OCI-LY3 (cell line): ENCODE measurements at regions not wholly inside any gene's neighbourhood (a gene's known extent, or its start where the extent isn't known, plus 50 kb on each side); places are given as distances from the start of the nearest gene placed in this dataset.

ENCODE experiments used
- CTCF ChIP-seq: fragments of 200-600, 300-600 bp; sonication (generic); IDR thresholded peaks from 2 replicates; pipeline ENCODE4 v1.5.1; 2014; ENCODE audit warnings: antibody characterized with exemption, low read length, low read depth
- EZH2phosphoT487 ChIP-seq: fragments of 200-600 bp; shearing (Covaris generic); IDR thresholded peaks from 2 replicates; pipeline ENCODE4 v1.6.1; 2018; ENCODE audit warnings: antibody characterized with exemption, mixed run types, low read depth

- no peak for TF ChIP-seq CTCF
- TF ChIP-seq EZH2phosphoT487: no peak
Observed at GRCh38 chr2:142467321-142467720, 336.5 kb upstream of the LRP1B start.
